GM19372 (cell line): ENCODE measurements at regions not wholly inside any gene's neighbourhood (a gene's known extent, or its start where the extent isn't known, plus 50 kb on each side); places are given as distances from the start of the nearest gene placed in this dataset.
A peak's percentile ranks its signal among the peaks of the same experiment; 100 is the strongest.

ENCODE experiments used
- ATAC-seq: cut with Tn5 transposase; IDR thresholded peaks from one replicate; pipeline ENCODE4 v1.9.1; 2021; ENCODE audit warnings: mild to moderate bottlenecking, low read depth, moderate library complexity; ENCODE audit not compliant: unreplicated experiment

DNA sequence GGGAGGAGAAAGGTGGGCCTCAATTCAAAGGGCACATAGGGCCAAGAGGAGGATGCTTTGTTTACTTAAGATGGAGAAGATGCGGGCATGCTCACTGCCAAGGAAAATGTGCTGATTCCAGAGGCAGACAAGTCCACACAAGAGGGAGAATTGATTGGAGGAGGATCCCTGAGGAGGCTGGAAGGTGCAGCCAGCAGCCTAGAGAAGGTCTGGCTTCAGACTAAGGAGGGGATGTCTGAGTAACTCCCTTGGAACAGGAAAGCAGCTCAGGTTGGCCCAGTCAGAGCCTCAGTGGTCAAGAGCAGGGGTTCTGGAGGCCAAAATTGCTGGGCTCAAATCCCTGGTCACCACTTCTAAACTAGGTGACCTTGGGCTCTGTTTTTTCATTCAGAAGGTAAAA is 265.5 kb upstream of the NCKAP5 start:
- ATAC-seq, result no peak

DNA sequence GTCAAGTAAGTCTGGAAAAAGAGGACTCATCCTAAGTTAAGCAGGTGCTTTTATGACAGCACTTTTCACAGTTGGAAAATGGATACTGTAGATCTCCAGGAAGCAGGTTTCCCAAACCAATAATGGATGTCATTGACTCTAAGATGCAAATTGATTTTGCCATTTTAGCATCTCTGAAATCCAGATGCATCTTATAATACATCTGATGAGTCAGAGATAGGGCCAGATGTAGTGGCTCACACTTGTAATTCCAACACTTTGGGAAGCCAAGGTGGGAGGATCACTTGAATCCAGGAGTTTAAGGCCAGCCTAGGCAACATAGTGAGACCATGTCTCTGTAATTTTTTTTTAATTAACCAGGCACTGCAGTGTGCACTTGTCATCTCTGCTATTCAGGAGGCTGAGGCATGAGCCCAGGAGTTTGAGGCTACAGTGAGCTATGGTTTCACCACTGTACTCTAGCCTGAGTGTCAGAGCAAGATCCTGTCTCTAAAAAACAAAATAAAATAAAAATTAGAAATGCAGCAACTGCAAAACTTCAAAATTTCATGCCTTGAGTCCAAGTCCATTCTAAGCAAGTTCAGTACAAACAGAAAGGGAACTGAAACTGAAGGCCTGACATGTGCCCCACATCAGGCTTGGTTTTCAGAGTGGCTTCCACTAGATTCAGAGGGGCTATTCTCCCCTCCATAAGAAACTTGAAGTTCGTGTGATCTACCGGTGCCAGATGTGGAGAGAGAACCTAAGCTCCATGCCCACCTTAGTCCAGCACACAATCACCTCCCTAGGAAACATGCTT is 267.8 kb upstream of the NCKAP5 start:
- ATAC-seq, result no peak

DNA sequence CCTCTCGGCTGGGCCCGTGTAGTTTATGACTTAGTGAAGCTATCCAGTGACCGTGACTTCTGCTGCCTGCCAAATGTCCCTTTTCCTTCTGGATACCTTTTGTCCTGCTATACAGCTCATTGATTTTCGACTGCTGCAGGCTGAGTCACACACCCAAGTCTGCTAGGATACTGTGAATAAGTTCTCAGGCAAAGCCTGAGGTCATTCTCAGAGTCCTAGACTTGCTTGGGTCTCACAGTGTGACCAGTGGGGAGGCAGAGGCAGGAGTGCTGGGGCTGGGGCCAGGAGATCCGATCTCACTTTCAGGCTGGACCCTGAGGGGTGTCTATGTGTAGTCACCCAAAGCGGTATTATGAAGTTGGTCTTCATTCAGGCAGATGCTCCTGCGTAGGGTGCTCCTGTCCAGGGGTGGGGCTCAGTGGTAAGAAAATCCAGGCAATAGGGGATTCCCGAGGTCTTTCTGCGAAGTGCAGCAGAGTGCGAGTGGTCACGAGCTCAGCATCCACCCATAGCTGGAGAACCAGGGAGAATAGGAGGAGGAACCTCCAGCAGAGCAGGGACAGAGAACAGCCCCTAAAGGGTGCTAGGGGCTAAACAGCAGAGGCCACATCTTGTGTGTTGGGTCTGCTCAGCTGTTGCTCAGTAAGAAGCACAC is 268.6 kb upstream of the NCKAP5 start:
- no peak for ATAC-seq

DNA sequence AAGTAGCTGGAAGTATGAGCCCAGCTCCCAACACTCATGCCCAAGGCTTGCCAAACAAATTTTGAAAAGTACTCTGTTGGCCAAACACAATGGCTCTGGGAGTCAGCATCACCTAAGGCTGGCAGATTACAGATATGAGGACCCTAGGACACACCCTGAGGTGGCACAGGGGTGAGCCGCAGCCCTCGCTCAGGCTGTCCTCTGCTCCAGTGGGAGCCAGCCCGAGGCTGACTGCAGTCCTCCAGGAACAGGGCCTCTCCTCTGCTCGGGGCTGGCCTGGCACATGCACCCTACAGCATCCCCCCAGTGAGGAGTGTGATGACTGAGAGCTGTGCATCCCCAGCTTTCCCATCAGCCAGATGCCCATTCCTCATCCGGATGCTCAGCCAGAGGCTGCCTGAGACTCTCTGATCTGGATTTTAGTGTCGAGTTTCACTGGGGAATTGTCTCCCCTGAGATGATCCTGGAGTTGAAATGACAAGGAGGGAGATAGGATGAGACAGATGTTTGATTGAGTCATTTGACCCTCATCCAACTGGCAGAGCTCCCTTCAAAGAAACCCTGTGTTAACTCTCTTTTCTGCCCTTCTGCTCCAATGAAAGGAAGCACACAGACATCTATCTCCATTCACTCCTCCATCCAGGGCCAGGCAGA is 269.3 kb upstream of the NCKAP5 start:
- no peak for ATAC-seq

DNA sequence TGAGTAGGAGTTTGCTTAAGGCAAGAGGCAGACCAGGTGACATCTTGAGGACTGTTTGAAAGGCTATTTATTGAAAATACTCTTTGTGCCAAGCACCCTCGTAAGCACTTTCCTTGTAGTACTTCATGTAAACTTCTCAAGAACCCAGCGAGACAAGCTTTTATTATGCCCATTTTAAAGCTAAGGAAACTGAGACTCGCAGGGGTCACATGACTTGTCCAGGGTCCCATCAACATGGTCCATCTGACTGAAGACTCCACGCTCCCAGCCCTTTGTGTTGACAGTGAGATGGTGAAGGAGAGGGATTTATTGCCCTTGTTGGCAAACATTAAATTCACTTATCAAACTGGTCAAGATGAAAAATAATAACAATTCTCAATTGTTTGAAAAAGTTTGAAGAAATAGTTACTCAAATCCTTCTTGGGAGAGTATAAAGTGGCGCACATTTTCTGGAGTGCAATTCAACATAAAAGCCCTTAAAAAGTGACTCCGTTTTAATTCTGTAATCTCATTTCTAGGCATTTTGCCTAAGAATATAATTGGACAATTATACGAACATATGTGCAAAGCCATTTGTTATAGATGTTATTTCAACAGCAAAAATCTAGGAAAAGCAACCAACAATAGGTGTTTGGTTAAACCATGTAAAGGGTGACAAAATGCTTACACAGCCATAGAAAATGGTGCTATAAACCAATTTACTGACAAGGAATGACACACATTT is 270.5 kb upstream of the NCKAP5 start:
- no peak for ATAC-seq

DNA sequence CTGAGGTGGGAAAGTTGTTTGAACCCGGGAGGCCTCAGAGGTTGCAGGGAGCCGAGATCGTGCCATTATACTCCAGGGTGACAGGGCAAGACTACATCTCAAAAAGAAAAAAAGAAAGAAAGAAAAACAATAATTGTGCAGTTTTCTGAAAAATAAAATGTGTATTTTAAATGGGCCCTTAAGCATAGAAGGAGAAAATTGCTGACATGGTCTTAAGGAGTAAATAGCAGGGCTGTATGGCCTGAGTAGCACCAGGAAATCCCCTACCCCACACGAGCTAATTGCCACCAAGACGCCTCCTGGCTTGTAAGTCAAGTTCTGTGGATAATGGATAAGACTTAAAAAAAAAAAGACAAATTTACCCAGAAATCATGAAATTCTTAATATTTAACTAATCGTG is 271.4 kb upstream of the NCKAP5 start:
- ATAC-seq, result no peak

DNA sequence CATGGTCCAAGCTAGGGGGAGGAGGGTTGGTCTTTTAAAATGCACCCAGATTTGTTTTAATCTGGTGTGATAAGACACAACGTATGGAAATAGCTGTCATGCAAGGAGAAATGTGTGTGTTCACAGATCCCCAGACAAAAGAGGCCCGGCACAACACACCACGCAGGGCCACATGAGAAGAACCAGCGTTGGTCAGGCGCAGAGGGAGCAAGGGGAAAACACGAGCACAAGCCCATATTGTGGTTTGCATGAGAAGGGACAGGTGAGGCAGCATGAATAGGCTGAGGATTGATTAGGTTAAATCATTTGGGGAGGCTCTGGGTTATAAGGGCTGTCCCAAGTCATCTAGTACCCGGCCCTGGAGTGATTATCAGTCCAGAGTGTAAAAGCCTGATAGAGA is 272.5 kb upstream of the NCKAP5 start:
- ATAC-seq, result no peak

DNA sequence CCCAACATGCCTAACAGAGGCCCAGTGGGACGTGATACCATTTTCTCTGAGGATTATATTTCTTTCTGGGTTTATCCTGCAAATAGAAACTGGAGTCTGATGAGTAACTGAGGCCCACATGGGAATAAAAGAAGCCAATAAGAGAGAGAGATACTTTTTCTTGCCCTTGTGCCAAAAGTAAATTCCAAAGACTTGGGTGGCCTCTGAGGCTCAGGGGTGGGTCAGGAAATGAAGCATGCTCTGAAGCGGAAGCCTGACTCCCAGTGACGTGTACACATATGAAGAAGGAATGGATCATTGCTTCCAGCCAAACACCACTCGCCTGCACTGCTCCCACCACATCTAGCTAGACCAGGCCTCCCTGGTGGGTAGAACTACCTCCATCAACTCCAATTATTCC is 273.6 kb upstream of the NCKAP5 start:
- ATAC-seq, result no peak

DNA sequence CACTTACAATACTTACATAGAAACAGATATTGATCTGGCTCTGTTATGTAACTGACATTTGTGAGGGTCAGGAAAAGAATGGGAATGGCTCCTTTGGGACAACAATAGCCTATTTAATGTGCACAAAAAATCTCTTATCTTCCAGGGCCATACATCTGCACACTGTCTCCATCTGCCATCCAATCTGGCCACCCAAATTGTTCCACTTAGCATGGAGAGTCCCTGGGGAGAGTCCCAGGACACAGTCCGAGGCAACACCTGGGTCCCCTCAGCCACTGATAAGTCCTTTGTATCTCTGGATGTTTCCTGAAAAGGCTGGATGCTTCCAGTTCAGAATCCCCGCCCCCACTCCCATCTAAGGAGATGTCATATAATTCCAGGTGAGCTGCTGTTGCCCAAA is 274.2 kb upstream of the NCKAP5 start:
- ATAC-seq, result no peak

DNA sequence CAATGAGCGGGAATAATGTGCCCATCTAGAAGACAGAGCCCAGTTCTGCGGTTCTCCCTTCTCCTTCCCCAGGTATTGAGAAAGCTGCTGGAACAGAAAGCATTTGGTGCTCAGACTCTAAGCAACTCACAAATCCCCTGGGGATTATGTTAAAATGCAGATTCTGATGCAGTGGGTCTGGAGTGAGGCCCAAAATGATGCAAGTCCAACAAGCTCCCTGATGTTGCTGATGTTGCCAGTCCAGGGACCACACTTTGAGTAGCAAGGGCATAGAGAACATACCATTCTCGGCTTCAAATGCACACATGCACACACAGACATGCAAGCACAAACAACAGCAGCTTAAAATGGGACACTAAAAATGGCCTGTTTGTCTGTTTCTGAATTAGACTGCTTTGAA is 274.8 kb upstream of the NCKAP5 start:
- no peak for ATAC-seq

DNA sequence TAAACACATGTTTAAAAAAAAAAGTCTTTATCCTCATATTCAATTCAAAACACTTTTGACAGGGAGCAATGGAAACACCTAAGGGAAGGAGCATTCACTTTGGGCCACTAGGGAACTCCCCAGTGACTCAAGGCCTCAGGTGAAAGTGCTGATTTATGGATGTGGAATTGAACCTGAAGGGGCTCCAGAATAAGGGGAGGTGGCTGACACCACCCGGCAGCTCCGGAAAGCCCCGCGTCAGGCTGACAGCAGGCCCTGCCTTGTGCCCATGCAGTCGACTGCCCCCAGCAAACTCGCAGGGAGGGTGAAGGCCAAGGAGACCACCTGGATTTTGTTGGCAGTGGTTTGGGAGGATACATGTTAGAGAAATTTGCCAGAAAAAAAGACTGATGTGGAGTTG is 275.3 kb upstream of the NCKAP5 start:
- ATAC-seq, result no peak

DNA sequence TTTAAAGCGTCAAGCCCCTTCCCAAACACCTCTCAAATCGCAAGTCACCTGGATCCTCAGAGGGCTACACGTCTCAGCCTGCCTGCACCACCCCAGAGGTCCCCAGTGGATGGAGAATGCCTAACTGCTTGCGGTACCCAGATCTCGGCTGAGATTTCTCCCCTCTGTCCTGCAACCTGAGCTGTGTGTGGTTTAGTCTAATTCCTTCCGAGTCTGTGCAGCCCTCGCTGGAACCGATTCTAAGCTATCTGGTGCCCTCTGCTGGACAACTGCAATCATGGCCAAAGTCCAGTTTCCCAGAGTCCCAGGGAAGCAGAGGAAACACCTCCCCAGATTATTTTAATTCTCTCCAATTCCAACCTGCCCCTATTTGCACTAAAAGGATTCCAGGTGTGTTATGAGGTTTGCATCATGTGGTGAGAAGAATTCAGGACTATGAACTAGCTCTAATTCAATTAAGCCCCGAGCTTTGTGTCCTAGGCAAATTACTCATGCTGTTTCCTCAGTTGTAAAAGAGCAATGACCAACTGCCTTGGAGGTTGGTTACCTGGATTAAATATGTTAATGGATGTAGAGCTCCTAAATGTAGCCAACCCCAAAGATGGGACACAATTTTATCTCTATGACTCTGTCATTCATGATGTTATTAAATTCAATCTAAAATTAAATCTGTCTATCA is 276.1 kb upstream of the NCKAP5 start:
- ATAC-seq, result peak; percentile 82

DNA sequence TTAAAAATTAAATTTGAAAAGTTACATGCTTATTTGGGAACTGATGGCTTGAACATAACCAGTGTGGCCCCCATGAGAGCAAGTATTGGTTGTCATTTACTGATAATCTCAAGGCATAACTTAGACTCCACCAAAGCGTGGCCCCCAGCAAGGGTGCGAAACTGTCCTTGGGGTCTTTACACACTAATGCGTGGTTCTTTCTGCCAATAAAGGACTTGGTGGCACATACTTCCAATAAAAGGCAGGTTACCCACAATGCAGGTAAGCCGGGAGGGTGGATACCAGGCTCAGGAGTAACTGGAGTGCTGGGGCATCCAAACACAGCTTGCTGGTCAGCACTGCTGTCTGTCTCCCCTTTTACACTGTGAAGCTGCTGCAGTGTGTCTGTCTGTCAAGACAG is 278.2 kb upstream of the NCKAP5 start:
- no peak for ATAC-seq

DNA sequence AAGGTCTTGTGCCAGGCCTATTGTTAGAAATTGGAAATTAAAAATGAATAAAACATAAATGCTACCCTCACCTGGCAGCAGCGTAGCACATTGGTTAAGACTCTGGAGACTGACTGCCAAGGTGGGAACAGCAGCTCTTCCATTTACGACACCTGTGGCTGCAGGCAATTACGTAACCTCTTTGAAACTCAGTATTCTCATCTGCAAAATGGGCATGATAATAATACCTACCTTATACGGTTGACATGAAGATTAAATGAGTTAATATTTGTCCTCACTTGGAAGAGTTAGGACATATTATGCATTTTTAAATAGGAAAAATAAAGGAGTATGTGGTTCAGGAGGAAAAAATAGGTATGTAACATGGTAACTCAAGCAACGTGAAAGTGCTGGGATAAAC is 279.3 kb upstream of the NCKAP5 start:
- ATAC-seq, result no peak

DNA sequence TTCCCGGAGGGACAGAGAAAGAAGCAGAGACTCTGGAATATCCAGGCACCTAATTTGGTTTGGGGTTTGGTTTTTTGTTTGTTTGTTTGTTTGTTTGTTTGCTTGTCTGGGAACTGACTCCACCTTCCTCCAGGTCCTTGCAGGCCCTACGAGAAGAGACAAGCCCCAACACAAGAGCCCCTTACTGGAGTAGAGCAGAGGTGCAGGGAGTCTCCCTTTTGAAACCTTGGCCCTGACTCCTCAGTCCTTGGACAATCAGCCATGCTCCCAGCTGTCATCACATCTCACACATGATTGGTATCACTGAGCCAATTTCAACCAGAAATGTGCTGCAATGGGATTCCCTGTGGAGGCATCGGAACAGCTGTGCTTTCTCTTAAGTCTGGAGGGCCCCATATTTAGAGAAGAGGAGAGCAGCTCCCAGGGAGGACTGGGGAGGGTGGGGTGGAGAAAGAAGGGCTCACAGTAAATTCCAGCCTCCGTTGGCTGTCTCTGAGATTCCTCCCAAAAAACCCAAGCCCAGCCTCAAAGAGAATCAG is 279.9 kb upstream of the NCKAP5 start:
- ATAC-seq, result no peak

DNA sequence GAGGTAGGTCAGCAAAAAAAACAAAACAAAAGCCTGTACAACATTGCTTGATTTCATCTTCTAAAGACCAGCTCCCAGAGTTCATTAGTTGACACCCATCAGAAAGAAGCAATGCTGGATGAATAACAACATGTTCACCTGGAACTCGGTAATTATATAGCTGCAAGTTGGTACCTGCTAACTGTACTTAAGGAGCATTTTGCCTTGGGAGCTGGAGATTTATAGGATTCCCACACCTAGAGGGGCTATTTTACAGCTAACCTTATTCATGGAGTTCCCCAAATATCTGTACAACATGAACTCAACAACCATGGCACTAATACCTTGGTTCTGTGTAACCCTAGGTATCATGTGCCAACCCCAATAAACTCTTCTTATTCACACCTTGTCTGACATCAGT is 281.1 kb upstream of the NCKAP5 start:
- no peak for ATAC-seq

DNA sequence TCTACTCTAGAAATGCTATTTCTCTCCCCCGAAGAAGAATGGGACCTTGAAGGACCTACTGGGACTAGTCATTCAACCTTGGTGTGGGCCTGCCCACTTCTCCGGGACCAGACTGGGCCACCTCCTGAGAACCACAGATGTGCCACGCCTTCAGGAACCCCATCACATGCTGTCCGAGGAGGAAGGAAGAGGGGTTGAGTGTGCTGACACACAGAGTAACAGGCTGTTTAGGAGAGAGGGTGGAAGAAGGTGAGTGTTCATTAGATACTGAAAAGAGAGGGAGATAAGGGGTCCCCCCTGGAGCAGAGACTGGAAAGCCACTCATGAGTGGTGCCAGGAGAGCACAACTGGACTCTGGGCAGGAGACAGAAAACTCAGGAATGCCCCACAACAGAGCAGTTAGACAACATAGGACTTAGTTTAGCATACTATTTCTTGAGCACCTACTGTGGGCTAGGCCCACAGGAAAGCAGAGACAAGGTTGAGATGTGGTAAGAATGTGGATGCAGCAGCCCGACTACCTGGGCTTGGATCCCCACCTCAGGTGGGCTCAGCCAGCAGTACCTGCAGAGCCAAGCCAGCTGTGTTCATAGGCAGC is 286.4 kb upstream of the NCKAP5 start:
- no peak for ATAC-seq

DNA sequence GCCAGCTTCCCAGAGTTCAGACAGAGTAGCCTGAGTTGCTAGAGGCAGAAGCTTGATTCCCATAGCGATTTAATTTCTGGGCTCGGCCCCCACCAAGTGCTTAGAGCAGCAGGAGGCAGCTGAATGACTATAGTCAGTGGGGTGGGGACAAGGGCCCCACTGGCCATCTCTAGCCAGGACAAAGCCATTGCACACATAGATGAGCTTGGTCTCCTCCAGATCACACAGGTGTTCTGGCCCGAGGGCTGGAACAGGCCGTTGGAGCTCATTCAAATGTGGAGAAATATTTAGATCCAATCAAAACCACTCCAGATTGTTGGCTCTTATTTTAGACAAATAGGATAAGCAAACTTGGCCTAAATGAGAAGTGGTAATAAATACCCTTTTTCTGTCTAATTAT is 287.3 kb upstream of the NCKAP5 start:
- no peak for ATAC-seq

DNA sequence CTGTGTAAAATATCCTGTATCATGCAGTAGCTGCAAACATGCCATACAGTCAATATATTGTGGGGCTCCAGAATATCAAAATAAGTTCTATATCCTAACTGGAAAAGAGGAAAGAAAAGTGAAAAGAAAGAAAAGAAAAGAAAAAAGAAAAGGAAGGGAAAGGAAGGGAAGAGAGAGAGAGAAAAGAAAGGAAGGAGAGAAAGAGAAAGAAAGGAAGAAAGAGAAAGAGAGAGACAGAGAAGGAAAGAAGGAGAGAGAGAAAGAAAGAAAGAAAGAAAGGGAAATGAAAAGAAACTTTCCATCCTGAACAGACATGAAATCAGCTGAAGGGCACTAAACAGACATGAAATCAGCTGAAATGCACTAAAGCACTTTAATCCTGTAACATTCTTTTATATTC is 288.4 kb upstream of the NCKAP5 start:
- ATAC-seq, result no peak

DNA sequence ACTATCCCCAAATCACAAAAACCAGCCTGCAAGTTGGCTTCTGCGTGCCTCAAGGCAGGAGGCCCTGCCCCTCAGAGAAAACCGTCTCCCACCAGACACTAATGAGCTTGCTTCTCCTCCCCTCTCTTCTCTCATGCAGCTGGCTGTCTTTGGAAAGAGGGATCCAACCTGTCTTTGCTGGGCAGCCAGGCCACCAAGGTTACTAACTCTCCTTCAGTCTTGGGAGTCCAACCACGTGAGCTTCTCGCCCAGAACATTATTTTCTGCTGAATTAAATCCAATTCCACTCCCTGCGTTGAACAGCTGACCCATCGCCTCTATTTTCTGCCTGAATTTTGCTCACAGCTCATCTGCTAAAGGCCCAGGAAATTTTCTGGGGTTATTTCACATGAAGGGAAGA is 291.3 kb upstream of the NCKAP5 start:
- ATAC-seq, result no peak
